B cell (primary cell): ENCODE measurements at regions not wholly inside any gene's neighbourhood (a gene's known extent, or its start where the extent isn't known, plus 50 kb on each side); places are given as distances from the start of the nearest gene placed in this dataset.

Experiments used
- EZH2 ChIP-seq: IDR thresholded peaks from 2 replicates; pipeline ENCODE4 v1.6.1; 2012; ENCODE audit warnings: borderline replicate concordance, low read depth, mild to moderate bottlenecking, moderate library complexity, low read length; ENCODE audit not compliant: insufficient read depth, poor library complexity, severe bottlenecking
- TF ChIP-seq, protein P1 (sequence below): fragments of 200-600 bp; IDR thresholded peaks from one replicate; pipeline ENCODE4 v1.8.0; 2022; ENCODE audit warnings: antibody characterized with exemption, mild to moderate bottlenecking

DNA sequence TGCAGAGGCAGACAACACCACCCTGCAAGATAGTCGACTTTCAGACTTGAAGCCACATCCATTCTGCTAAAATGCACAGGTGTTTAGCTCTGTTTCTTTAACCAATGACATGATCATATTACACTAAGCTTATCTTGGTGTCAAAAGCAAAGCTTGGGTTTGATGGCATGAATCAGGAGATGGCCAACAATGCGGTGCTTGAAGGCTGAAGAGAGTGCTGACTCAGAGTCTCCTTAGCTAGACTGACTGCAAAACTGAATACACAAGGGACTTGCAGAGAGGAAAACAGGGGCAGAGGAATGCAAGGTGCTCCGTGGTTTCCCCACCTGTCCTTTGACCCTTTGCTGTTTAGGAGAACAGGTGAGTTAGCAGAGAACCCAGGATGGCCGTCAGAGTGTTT is 262.6 kb downstream of the SIPA1L2 start:
- TF ChIP-seq, protein P1, sequence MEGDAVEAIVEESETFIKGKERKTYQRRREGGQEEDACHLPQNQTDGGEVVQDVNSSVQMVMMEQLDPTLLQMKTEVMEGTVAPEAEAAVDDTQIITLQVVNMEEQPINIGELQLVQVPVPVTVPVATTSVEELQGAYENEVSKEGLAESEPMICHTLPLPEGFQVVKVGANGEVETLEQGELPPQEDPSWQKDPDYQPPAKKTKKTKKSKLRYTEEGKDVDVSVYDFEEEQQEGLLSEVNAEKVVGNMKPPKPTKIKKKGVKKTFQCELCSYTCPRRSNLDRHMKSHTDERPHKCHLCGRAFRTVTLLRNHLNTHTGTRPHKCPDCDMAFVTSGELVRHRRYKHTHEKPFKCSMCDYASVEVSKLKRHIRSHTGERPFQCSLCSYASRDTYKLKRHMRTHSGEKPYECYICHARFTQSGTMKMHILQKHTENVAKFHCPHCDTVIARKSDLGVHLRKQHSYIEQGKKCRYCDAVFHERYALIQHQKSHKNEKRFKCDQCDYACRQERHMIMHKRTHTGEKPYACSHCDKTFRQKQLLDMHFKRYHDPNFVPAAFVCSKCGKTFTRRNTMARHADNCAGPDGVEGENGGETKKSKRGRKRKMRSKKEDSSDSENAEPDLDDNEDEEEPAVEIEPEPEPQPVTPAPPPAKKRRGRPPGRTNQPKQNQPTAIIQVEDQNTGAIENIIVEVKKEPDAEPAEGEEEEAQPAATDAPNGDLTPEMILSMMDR, result no peak
- TF ChIP-seq EZH2, result no peak
